ENCODE measurements at regions not wholly inside any gene's neighbourhood (a gene's known extent, or its start where the extent isn't known, plus 50 kb on each side); places are given as distances from the start of the nearest gene placed in this dataset.

- TF ChIP-seq, protein P1, sequence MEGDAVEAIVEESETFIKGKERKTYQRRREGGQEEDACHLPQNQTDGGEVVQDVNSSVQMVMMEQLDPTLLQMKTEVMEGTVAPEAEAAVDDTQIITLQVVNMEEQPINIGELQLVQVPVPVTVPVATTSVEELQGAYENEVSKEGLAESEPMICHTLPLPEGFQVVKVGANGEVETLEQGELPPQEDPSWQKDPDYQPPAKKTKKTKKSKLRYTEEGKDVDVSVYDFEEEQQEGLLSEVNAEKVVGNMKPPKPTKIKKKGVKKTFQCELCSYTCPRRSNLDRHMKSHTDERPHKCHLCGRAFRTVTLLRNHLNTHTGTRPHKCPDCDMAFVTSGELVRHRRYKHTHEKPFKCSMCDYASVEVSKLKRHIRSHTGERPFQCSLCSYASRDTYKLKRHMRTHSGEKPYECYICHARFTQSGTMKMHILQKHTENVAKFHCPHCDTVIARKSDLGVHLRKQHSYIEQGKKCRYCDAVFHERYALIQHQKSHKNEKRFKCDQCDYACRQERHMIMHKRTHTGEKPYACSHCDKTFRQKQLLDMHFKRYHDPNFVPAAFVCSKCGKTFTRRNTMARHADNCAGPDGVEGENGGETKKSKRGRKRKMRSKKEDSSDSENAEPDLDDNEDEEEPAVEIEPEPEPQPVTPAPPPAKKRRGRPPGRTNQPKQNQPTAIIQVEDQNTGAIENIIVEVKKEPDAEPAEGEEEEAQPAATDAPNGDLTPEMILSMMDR (IDR thresholded peaks at IDR 0.05; ENCODE audit: low read depth, low read length) = no peak
- no peak overlapping the region for H3K4me3 ChIP-seq (ENCODE audit: low read depth, low read length)
Observed at GRCh38 chr12:17695495-17695894, 394.5 kb downstream of the RERGL start.

GRCh38 chr12:17691369-17691768 lies 398.6 kb downstream of the RERGL start:
- no peak overlapping the region for H3K4me3 ChIP-seq (ENCODE audit: low read depth, low read length)
- TF ChIP-seq, protein P1 (IDR thresholded peaks at IDR 0.05; ENCODE audit: low read depth, low read length) = no peak

- H3K4me3 ChIP-seq (ENCODE audit: low read depth, low read length) = no peak overlapping the region
- TF ChIP-seq, protein P1 (IDR thresholded peaks at IDR 0.05; ENCODE audit: low read depth, low read length) = no peak
Observed at GRCh38 chr12:17680220-17680619, 409.8 kb downstream of the RERGL start.

DNA sequence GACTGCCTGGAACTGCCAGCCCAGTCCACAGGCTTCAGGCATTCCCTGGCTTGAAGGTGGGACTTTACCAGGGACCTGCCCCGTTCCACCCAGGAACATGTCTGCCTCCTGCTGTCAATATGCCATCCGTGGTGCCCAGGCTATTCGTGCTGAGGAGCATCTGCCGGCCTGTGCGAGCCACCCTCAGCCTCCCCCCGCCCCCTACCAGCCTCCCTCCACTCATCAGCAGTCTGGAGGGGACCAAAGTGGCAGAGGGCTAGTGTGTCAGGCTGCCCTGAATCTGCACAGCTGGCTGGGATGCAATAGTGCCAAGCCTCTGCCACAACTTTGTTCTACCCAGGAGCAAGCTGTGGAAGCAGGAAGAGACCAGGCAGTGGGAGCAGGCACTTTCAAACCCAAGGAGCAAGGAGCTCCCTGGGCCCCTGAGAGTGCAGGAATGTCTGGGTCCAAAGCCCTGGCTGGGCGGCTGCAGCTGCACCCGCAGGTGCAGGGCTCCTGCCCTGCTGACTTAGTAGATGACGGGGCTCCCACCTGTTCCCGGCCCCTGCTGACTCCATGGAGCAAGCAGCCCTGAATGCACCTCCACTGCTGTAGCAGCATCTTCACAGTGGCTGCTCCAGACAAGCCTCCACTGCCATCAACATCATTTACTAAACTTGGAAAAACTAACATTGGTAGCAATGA lies 423.2 kb downstream of the RERGL start:
- H3K4me3 ChIP-seq (ENCODE audit: low read depth, low read length) = no peak overlapping the region
- TF ChIP-seq, protein P1 (IDR thresholded peaks at IDR 0.05; ENCODE audit: low read depth, low read length) = no peak

DNA sequence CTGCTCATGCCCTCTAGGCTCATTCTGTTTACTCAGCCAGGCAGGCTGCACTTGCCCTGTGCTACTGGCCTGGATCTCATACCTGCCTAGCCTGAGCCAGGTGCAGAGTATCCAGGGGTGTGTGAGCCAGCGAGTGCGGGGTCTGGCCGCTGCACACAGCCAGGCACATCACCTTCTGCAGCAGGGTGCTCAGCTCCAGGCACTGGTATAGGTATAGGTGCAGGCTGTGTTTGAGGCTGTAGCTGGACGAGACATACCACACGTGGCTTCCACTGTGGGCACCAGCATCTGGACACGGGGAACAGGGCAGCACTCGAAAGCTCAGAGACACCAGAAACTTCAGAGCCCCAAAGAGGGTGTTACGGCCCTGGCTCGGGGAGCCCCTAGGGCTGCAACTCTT lies 424.2 kb downstream of the RERGL start:
- no peak overlapping the region for H3K4me3 ChIP-seq (ENCODE audit: low read depth, low read length)
- TF ChIP-seq, protein P1 (IDR thresholded peaks at IDR 0.05; ENCODE audit: low read depth, low read length) = no peak

DNA sequence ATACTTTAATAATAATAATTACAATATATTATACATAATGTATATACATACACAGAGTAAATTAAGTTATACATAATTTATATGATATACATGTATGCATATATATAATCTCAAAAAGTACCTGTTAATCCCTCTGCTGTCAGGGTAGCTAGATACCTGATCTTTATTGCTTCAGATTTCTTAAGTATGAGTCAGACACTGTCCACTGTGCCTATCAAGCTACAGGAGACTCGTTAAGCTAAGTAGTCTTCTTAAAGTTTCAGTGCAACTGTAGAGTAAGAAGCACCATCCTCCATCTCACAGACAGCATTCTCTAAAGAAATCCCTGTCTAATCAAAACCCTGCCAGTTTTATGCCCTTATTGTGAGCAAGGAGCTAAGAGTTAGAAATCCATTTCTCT lies 428.7 kb downstream of the RERGL start:
- H3K4me3 ChIP-seq (ENCODE audit: low read depth, low read length) = no peak overlapping the region
- TF ChIP-seq, protein P1 (IDR thresholded peaks at IDR 0.05; ENCODE audit: low read depth, low read length) = no peak

- TF ChIP-seq, protein P1 (IDR thresholded peaks at IDR 0.05; ENCODE audit: low read depth, low read length) = no peak
- no peak overlapping the region for H3K4me3 ChIP-seq (ENCODE audit: low read depth, low read length)
Observed at GRCh38 chr12:17652436-17652835, 437.6 kb downstream of the RERGL start.

Measured in WI38 (cell line).